Nucleus accumbens (tissue), 56 donors: ENCODE measurements at regions not wholly inside any gene's neighbourhood (a gene's known extent, or its start where the extent isn't known, plus 50 kb on each side); places are given as distances from the start of the nearest gene placed in this dataset.

Experiments
- DNase-seq, 56 donors: peaks; one replicate each; lab custom pipeline; 2025; lab: John Stamatoyannopoulos, UW

GRCh38 chr4:61024610-61025009 lies 175.5 kb upstream of the ADGRL3 start:
- DNase-seq = no peak

GRCh38 chr4:61027939-61028338 lies 172.2 kb upstream of the ADGRL3 start:
- no peak for DNase-seq

GRCh38 chr4:61036071-61036684 lies 163.9 kb upstream of the ADGRL3 start:
- no peak for DNase-seq

GRCh38 chr4:61041527-61041926 lies 158.6 kb upstream of the ADGRL3 start:
- no peak for DNase-seq

GRCh38 chr4:61044837-61045236 lies 155.3 kb upstream of the ADGRL3 start:
- no peak for DNase-seq

- no peak for DNase-seq
Measured at GRCh38 chr4:61049018-61049417, 151.1 kb upstream of the ADGRL3 start.

GRCh38 chr4:61067381-61067780 lies 132.7 kb upstream of the ADGRL3 start:
- no peak for DNase-seq

- DNase-seq = no peak
Measured at GRCh38 chr4:61068060-61068459, 132.1 kb upstream of the ADGRL3 start.

- no peak for DNase-seq
Measured at GRCh38 chr4:61068745-61069144, 131.4 kb upstream of the ADGRL3 start.

GRCh38 chr4:61070269-61070668 lies 129.9 kb upstream of the ADGRL3 start:
- peak in 2 of 56 donors; percentile 0 to 1 for DNase-seq

GRCh38 chr4:61079427-61079826 lies 120.7 kb upstream of the ADGRL3 start:
- DNase-seq = no peak

GRCh38 chr4:61079976-61080375 lies 120.2 kb upstream of the ADGRL3 start:
- no peak for DNase-seq

GRCh38 chr4:61085534-61085933 lies 114.6 kb upstream of the ADGRL3 start:
- DNase-seq = no peak

- DNase-seq = no peak
Measured at GRCh38 chr4:61086357-61086756, 113.8 kb upstream of the ADGRL3 start.

GRCh38 chr4:61086979-61087378 lies 113.1 kb upstream of the ADGRL3 start:
- DNase-seq = no peak

- no peak for DNase-seq
Measured at GRCh38 chr4:61094854-61095598, 105.1 kb upstream of the ADGRL3 start.

GRCh38 chr4:61128682-61129081 lies 71.4 kb upstream of the ADGRL3 start:
- no peak for DNase-seq

GRCh38 chr4:61129971-61130370 lies 70.2 kb upstream of the ADGRL3 start:
- no peak for DNase-seq

GRCh38 chr4:61143461-61143860 lies 56.7 kb upstream of the ADGRL3 start:
- DNase-seq = no peak

- DNase-seq = no peak
Measured at GRCh38 chr4:61149278-61149677, 50.8 kb upstream of the ADGRL3 start.
